ENCODE measurements at regions not wholly inside any gene's neighbourhood (a gene's known extent, or its start where the extent isn't known, plus 50 kb on each side); places are given as distances from the start of the nearest gene placed in this dataset.

DNA sequence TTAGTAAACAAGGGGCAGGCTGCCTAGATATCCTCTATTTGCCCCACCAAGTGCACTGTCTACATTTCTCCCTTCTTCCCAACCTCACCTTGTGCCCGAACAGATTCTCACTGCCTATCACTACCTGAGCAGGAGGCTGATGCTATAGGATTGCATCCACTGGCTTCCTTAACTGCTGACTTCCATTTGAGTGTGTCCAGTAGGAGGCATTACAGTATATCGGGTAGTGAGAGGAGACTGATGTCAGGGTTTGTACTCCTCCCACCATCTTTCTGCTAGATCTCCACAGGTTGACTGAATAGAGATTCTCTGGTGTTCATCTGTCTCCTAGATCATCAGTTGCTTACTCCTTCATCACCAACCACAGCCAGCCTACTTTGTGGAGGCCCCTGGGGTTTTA is 796.3 kb downstream of the LRRIQ3 start:
- Histone ChIP-seq H2AFZ (ENCODE audit: low read depth, low read length) (no peak overlapping the region), H3K4me2 (ENCODE audit: insufficient read depth, low read length) (no peak overlapping the region), H3K9ac (replicated peaks; ENCODE audit: extremely low read depth, insufficient read depth, low read length) (no peak overlapping the region), H3K9me3 (replicated peaks; ENCODE audit: control insufficient read depth, insufficient read depth, low read length) (no peaks in the 10 kb centered on the region), H3K36me3 (ENCODE audit: control insufficient read depth in 2 of 2, extremely low read depth in 1 of 2, insufficient read depth in 2 of 2, low read length in 2 of 2) (no peaks in the 10 kb centered on the region), H3K9me1 (replicated peaks; ENCODE audit: control insufficient read depth, extremely low read depth, insufficient read depth, low read length) (no peaks in the 10 kb centered on the region), H4K20me1 (replicated peaks; ENCODE audit: control insufficient read depth, extremely low read depth, insufficient read depth, low read length) (no peaks in the 10 kb centered on the region), H3K79me2 (ENCODE audit: control insufficient read depth, insufficient read depth, low read length) (no peaks in the 10 kb centered on the region), H3K27me3 (ENCODE audit: control insufficient read depth in 2 of 2, insufficient read depth in 2 of 2, low read length in 2 of 2) (no peaks in the 10 kb centered on the region), H3K4me3 (replicated peaks in 1 of 3; ENCODE audit: insufficient read depth in 1 of 3, low read depth in 1 of 3, low read length in 3 of 3) (no peak overlapping the region), H3K27ac (ENCODE audit: insufficient read depth, low read depth, low read length) (no peak overlapping the region), H3K4me1 (ENCODE audit: control insufficient read depth, extremely low read depth, insufficient read depth, low read length) (no peaks in the 10 kb centered on the region)
- intact Hi-C loops (cut with micrococcal nuclease): no loop called here
- no TSS peak for BruUV-seq (replicated peaks)
- DNase-seq (ENCODE audit: low read depth, low spot score) (no peak), FAIRE-seq (no peak)
- TF ChIP-seq JUN (IDR thresholded peaks at IDR 0.05; ENCODE audit: borderline replicate concordance, insufficient read depth, insufficient read length, low read depth) (no peak), POLR2AphosphoS5 (IDR thresholded peaks at IDR 0.05; ENCODE audit: insufficient read depth, low read depth, low read length) (no peak)
- TF ChIP-seq, protein P1, sequence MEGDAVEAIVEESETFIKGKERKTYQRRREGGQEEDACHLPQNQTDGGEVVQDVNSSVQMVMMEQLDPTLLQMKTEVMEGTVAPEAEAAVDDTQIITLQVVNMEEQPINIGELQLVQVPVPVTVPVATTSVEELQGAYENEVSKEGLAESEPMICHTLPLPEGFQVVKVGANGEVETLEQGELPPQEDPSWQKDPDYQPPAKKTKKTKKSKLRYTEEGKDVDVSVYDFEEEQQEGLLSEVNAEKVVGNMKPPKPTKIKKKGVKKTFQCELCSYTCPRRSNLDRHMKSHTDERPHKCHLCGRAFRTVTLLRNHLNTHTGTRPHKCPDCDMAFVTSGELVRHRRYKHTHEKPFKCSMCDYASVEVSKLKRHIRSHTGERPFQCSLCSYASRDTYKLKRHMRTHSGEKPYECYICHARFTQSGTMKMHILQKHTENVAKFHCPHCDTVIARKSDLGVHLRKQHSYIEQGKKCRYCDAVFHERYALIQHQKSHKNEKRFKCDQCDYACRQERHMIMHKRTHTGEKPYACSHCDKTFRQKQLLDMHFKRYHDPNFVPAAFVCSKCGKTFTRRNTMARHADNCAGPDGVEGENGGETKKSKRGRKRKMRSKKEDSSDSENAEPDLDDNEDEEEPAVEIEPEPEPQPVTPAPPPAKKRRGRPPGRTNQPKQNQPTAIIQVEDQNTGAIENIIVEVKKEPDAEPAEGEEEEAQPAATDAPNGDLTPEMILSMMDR (IDR thresholded peaks at IDR 0.05; ENCODE audit: extremely low read depth in 1 of 2, insufficient read depth in 1 of 2, low read depth in 1 of 2, low read length in 2 of 2): no peak
- POLR2A ChIA-PET: no interaction called here
- dilution Hi-C loops (cut with MboI; ENCODE audit: extremely low pct_ligation_motif_present, low sequenced_read_pairs): no loop called here
- CTCF ChIA-PET: no interaction called here

DNA sequence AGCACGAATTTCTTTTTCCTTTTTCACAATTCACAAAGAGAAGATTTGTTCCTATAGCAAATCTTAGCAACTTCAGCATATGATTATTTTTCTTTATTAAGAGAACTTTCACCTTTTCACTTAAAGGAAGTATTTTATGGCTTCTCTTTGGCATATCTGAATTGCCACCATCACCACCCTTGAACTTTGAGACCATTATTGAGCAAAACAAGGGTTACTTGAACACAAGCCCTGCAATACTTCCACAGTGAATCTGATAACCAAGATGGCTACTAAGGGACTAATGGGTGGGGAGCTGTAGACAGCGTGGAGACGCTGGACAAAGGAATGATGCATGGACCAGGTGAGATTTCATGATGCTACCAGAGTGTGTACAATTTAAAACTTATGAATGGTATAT is 815.0 kb downstream of the LRRIQ3 start:
- no peaks in the 10 kb centered on the region for H3K4me1 ChIP-seq (ENCODE audit: control insufficient read depth, extremely low read depth, insufficient read depth, low read length)
- DNase-seq (ENCODE audit: low read depth, low spot score) (no peak), FAIRE-seq (no peak)
- H2AFZ ChIP-seq (ENCODE audit: low read depth, low read length): no peak overlapping the region
- dilution Hi-C loops (cut with MboI; ENCODE audit: extremely low pct_ligation_motif_present, low sequenced_read_pairs) (no loop called here), intact Hi-C loops (cut with micrococcal nuclease) (no loop called here)
- H3K79me2 ChIP-seq (ENCODE audit: control insufficient read depth, insufficient read depth, low read length): no peaks in the 10 kb centered on the region
- ChIA-PET POLR2A (no interaction called here), CTCF (no interaction called here)
- H3K9me3 ChIP-seq (replicated peaks; ENCODE audit: control insufficient read depth, insufficient read depth, low read length): no peaks in the 10 kb centered on the region
- H3K9me1 ChIP-seq (replicated peaks; ENCODE audit: control insufficient read depth, extremely low read depth, insufficient read depth, low read length): no peaks in the 10 kb centered on the region
- no TSS peak for BruUV-seq (replicated peaks)
- H3K4me3 ChIP-seq (replicated peaks in 1 of 3; ENCODE audit: insufficient read depth in 1 of 3, low read depth in 1 of 3, low read length in 3 of 3): no peak overlapping the region
- H3K36me3 ChIP-seq (ENCODE audit: control insufficient read depth in 2 of 2, extremely low read depth in 1 of 2, insufficient read depth in 2 of 2, low read length in 2 of 2): no peaks in the 10 kb centered on the region
- H3K27ac ChIP-seq (ENCODE audit: insufficient read depth, low read depth, low read length): no peak overlapping the region
- H4K20me1 ChIP-seq (replicated peaks; ENCODE audit: control insufficient read depth, extremely low read depth, insufficient read depth, low read length): no peaks in the 10 kb centered on the region
- no peaks in the 10 kb centered on the region for H3K27me3 ChIP-seq (ENCODE audit: control insufficient read depth in 2 of 2, insufficient read depth in 2 of 2, low read length in 2 of 2)
- TF ChIP-seq FOS (IDR thresholded peaks at IDR 0.05; ENCODE audit: borderline replicate concordance, insufficient read depth, low read length) (no peak), POLR2A (IDR thresholded peaks at IDR 0.05; ENCODE audit: low read depth, low read length) (no peak), POLR2AphosphoS5 (IDR thresholded peaks at IDR 0.05; ENCODE audit: insufficient read depth, low read depth, low read length) (no peak), GATA2 (IDR thresholded peaks at IDR 0.05; ENCODE audit: insufficient read depth, insufficient read length, low read depth, low read length) (no peak), EZH2 (IDR thresholded peaks at IDR 0.05; ENCODE audit: borderline replicate concordance, low read depth, low read length, severe bottlenecking) (no peak), MYC (IDR thresholded peaks at IDR 0.05; ENCODE audit: low read depth, low read length) (no peak), JUN (IDR thresholded peaks at IDR 0.05; ENCODE audit: borderline replicate concordance, insufficient read depth, insufficient read length, low read depth) (no peak)
- TF ChIP-seq, protein P2, sequence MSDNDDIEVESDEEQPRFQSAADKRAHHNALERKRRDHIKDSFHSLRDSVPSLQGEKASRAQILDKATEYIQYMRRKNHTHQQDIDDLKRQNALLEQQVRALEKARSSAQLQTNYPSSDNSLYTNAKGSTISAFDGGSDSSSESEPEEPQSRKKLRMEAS (IDR thresholded peaks at IDR 0.05; ENCODE audit: insufficient read depth, insufficient read length): no peak
- TF ChIP-seq, protein P1 (IDR thresholded peaks at IDR 0.05; ENCODE audit: extremely low read depth in 1 of 2, insufficient read depth in 1 of 2, low read depth in 1 of 2, low read length in 2 of 2): no peak
- H3K9ac ChIP-seq (replicated peaks; ENCODE audit: extremely low read depth, insufficient read depth, low read length): no peak overlapping the region
- no peak overlapping the region for H3K4me2 ChIP-seq (ENCODE audit: insufficient read depth, low read length)

Measured in endothelial cell of umbilical vein (primary cell).